DND-41 (cell line): ENCODE measurements at regions not wholly inside any gene's neighbourhood (a gene's known extent, or its start where the extent isn't known, plus 50 kb on each side); places are given as distances from the start of the nearest gene placed in this dataset.

Experiments
- EZH2 ChIP-seq: IDR thresholded peaks from 3 replicates; pipeline ENCODE4 v1.6.1; 2012; ENCODE audit warnings: borderline replicate concordance, low read depth, mild to moderate bottlenecking, moderate library complexity, low read length, inconsistent platforms; ENCODE audit not compliant: severe bottlenecking
- TF ChIP-seq, protein P1 (sequence below): IDR thresholded peaks from 2 replicates; pipeline ENCODE4 v1.5.1; 2012; ENCODE audit warnings: borderline replicate concordance, low read length, moderate library complexity, mild to moderate bottlenecking; ENCODE audit not compliant: poor library complexity, severe bottlenecking; ENCODE audit errors: extremely low read depth

GRCh38 chr16:76963614-76964315 lies 227.2 kb upstream of the MON1B start:
- TF ChIP-seq, protein P1, sequence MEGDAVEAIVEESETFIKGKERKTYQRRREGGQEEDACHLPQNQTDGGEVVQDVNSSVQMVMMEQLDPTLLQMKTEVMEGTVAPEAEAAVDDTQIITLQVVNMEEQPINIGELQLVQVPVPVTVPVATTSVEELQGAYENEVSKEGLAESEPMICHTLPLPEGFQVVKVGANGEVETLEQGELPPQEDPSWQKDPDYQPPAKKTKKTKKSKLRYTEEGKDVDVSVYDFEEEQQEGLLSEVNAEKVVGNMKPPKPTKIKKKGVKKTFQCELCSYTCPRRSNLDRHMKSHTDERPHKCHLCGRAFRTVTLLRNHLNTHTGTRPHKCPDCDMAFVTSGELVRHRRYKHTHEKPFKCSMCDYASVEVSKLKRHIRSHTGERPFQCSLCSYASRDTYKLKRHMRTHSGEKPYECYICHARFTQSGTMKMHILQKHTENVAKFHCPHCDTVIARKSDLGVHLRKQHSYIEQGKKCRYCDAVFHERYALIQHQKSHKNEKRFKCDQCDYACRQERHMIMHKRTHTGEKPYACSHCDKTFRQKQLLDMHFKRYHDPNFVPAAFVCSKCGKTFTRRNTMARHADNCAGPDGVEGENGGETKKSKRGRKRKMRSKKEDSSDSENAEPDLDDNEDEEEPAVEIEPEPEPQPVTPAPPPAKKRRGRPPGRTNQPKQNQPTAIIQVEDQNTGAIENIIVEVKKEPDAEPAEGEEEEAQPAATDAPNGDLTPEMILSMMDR = no peak
- no peak for TF ChIP-seq EZH2
